ENCODE measurements at regions not wholly inside any gene's neighbourhood (a gene's known extent, or its start where the extent isn't known, plus 50 kb on each side); places are given as distances from the start of the nearest gene placed in this dataset.
"Not testable (repeated sequence)": the region's sequence is repeated elsewhere in the genome, so short reads cannot be mapped to it uniquely, and the experiment has no call there.

GRCh38 chr17:31675392-31675791 lies 183.7 kb downstream of the COPRS start:
- not testable (repeated sequence) for TF ChIP-seq CTCF (IDR thresholded peaks at IDR 0.05; ENCODE audit: control extremely low read depth in 1 of 3, insufficient read depth in 1 of 3, low read depth in 1 of 3, low read length in 3 of 3); ATF2 (IDR thresholded peaks at IDR 0.05; ENCODE audit: low read length); CHD1 (IDR thresholded peaks at IDR 0.05; ENCODE audit: low read depth, low read length); POLR2A (IDR thresholded peaks at IDR 0.05; ENCODE audit: control extremely low read depth in 1 of 2, low read depth in 2 of 2, low read length in 2 of 2); ZNF274 (IDR thresholded peaks at IDR 0.05; ENCODE audit: borderline replicate concordance, extremely low read depth, low read length); YY1 (IDR thresholded peaks at IDR 0.05; ENCODE audit: low read depth, low read length); BCL11A (IDR thresholded peaks at IDR 0.05; ENCODE audit: low read depth in 2 of 2, low read length in 2 of 2); EZH2 (IDR thresholded peaks at IDR 0.05; ENCODE audit: low read depth, low read length, severe bottlenecking)

Data from H1 (cell line).